ENCODE measurements at regions not wholly inside any gene's neighbourhood (a gene's known extent, or its start where the extent isn't known, plus 50 kb on each side); places are given as distances from the start of the nearest gene placed in this dataset.

DNA sequence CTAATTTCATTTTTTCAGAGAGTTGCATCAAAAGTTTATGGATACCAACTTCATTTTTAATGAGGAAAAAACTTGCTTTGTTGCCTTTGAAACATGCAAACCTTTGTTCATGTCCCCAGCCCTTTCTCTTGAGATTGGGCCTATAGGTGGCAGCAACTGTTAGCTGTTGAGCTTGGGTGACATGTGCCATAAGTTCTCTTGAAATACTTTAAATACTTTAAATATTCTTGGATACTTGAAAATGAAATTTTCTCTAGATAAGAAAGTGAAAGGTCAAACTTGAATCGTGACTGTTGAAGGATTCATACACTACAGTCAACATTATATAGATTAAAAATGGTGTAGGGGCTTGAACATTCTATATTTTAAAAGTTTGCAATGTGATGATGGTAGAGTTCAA, 294.9 kb downstream of the NDFIP2 start (continued):
- TF ChIP-seq NFE2L2 (IDR thresholded peaks at IDR 0.05; ENCODE audit: low read depth, low read length) = no peak

DNA sequence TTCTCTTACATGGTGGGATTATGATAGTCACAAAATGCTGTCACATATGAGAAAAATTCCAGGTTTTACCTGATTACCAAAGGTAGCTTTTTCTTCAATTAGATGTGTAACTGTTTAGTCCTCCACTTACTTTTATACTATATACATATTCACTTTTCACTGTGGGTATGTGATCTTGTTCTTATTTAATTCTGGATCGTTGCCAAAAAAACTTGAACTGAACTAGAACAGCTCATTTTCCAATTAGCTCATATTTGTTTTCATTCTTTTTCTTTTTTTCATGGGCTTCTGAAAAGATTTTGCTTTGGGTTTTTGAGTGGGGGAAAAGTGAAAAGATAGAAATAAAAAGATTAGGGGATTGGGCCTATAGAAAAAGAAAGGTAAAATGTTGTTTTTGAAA, 291.9 kb downstream of the NDFIP2 start:
- DNase-seq (no peak), ATAC-seq (ENCODE audit: low read depth) (no peak)
- Histone ChIP-seq H2AK5ac (ENCODE audit: low read depth, low read length) (no peak overlapping the region), H3K4me1 (ENCODE audit: control insufficient read depth, insufficient read depth, low read length) (peaks cover 1% of the 10 kb centered on the region; the same call in 1 of the 2 replicates), H4K20me1 (ENCODE audit: insufficient read depth, low read length) (no peaks in the 10 kb centered on the region), H2AK9ac (replicated peaks; ENCODE audit: low read depth, low read length, poor library complexity) (no peak overlapping the region), H4K91ac (ENCODE audit: insufficient read depth, low read depth, low read length) (no peak overlapping the region), H3K9ac (ENCODE audit: low read depth, low read length) (no peak overlapping the region), H3K23ac (ENCODE audit: low read depth, low read length) (no peak overlapping the region), H4K5ac (ENCODE audit: low read depth, low read length) (no peak overlapping the region), H3K4me3 (ENCODE audit: insufficient read depth, low read depth, low read length) (no peak overlapping the region), H3K36me3 (ENCODE audit: control insufficient read depth, insufficient read depth, low read length) (no peaks in the 10 kb centered on the region), H4K8ac (ENCODE audit: low read depth in 2 of 2, low read length in 2 of 2) (no peak overlapping the region), H2BK5ac (ENCODE audit: low read depth, low read length, poor library complexity, severe bottlenecking) (no peak overlapping the region), H3K4me2 (ENCODE audit: low read depth, low read length) (no peak overlapping the region), H3K9me1 (ENCODE audit: insufficient read depth, low read length) (no peaks in the 10 kb centered on the region), H2BK15ac (ENCODE audit: low read depth, low read length) (no peak overlapping the region), H3K27me3 (ENCODE audit: control insufficient read depth, insufficient read depth, low read length) (no peaks in the 10 kb centered on the region), H3K27ac (ENCODE audit: insufficient read depth, low read length) (no peak overlapping the region), H2BK20ac (ENCODE audit: low read depth, low read length) (no peak overlapping the region), H2BK120ac (ENCODE audit: low read depth, low read length) (no peak overlapping the region), H2AFZ (replicated peaks; ENCODE audit: low read length, poor library complexity) (no peak overlapping the region), H3K18ac (ENCODE audit: low read depth, low read length) (no peak overlapping the region), H3K56ac (ENCODE audit: extremely low read depth, insufficient read depth, low read length) (no peak overlapping the region), H3K9me3 (ENCODE audit: control insufficient read depth, insufficient read depth, low read length) (no peaks in the 10 kb centered on the region), H3K14ac (replicated peaks; ENCODE audit: low read depth, low read length) (no peak overlapping the region), H3K79me1 (ENCODE audit: low read depth in 1 of 2, low read length in 2 of 2) (no peaks in the 10 kb centered on the region), H3K4ac (ENCODE audit: low read depth, low read length) (no peak overlapping the region)
- no CpG with 5 or more reads among the region's 1 CpG for WGBS, 2 experiments (ENCODE audit: extremely low coverage in 2 of 2, insufficient read length in 1 of 2)
- intact Hi-C loops (cut with micrococcal nuclease) = loop anchor here (10.0 kb wide), 1 partner anchor 228 kb away; no protein-coding TSS in a partner anchor
- POLR2A ChIA-PET (ENCODE audit: unreplicated experiment) = no interaction called here
- dilution Hi-C loops (cut with HindIII; ENCODE audit: low sequenced_read_pairs, unreplicated experiment) = no loop called here
- in situ Hi-C loops (cut with MboI; ENCODE audit: low sequenced_read_pairs) = loop anchor here (10.0 kb wide), 1 partner anchor 592 kb away; no protein-coding TSS in a partner anchor
- CTCF ChIA-PET = interaction anchor here (0.7 to 1.4 kb wide), 3 partner anchors 29 to 570 kb away, joined by 3 to 6 read pairs (median 3); no protein-coding TSS in a partner anchor
- no TSS peak for BruUV-seq (replicated peaks)
- TF ChIP-seq, protein P1, sequence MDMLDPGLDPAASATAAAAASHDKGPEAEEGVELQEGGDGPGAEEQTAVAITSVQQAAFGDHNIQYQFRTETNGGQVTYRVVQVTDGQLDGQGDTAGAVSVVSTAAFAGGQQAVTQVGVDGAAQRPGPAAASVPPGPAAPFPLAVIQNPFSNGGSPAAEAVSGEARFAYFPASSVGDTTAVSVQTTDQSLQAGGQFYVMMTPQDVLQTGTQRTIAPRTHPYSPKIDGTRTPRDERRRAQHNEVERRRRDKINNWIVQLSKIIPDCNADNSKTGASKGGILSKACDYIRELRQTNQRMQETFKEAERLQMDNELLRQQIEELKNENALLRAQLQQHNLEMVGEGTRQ (IDR thresholded peaks at IDR 0.05; ENCODE audit: low read depth, low read length) = no peak
- no peak for TF ChIP-seq CEBPB (IDR thresholded peaks at IDR 0.05; ENCODE audit: low read depth, low read length)
- TF ChIP-seq RFX5 (IDR thresholded peaks at IDR 0.05; ENCODE audit: low read depth, low read length) = no peak
- TF ChIP-seq, protein P2, sequence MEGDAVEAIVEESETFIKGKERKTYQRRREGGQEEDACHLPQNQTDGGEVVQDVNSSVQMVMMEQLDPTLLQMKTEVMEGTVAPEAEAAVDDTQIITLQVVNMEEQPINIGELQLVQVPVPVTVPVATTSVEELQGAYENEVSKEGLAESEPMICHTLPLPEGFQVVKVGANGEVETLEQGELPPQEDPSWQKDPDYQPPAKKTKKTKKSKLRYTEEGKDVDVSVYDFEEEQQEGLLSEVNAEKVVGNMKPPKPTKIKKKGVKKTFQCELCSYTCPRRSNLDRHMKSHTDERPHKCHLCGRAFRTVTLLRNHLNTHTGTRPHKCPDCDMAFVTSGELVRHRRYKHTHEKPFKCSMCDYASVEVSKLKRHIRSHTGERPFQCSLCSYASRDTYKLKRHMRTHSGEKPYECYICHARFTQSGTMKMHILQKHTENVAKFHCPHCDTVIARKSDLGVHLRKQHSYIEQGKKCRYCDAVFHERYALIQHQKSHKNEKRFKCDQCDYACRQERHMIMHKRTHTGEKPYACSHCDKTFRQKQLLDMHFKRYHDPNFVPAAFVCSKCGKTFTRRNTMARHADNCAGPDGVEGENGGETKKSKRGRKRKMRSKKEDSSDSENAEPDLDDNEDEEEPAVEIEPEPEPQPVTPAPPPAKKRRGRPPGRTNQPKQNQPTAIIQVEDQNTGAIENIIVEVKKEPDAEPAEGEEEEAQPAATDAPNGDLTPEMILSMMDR (conservative IDR thresholded peaks at IDR 0.05; ENCODE audit: low read depth, low read length) = no peak
- no peak for TF ChIP-seq MAFK (IDR thresholded peaks at IDR 0.05; ENCODE audit: low read depth, low read length)
- TF ChIP-seq RCOR1 (IDR thresholded peaks at IDR 0.05; ENCODE audit: insufficient replicate concordance, low read length) = no peak
- no peak for TF ChIP-seq RAD21 (IDR thresholded peaks at IDR 0.05; ENCODE audit: low read length)
- TF ChIP-seq, protein P3, sequence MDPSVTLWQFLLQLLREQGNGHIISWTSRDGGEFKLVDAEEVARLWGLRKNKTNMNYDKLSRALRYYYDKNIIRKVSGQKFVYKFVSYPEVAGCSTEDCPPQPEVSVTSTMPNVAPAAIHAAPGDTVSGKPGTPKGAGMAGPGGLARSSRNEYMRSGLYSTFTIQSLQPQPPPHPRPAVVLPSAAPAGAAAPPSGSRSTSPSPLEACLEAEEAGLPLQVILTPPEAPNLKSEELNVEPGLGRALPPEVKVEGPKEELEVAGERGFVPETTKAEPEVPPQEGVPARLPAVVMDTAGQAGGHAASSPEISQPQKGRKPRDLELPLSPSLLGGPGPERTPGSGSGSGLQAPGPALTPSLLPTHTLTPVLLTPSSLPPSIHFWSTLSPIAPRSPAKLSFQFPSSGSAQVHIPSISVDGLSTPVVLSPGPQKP (IDR thresholded peaks at IDR 0.05; ENCODE audit: borderline replicate concordance, low read depth, low read length) = no peak
- TF ChIP-seq MAZ (IDR thresholded peaks at IDR 0.05; ENCODE audit: borderline replicate concordance, low read depth, low read length) = no peak
- TF ChIP-seq CHD1 (IDR thresholded peaks at IDR 0.05; ENCODE audit: low read depth, low read length) = no peak
- no peak for TF ChIP-seq FOS (IDR thresholded peaks at IDR 0.05; ENCODE audit: low read depth, low read length)
- TF ChIP-seq MXI1 (IDR thresholded peaks at IDR 0.05; ENCODE audit: borderline replicate concordance, low read depth, low read length) = no peak
- TF ChIP-seq SMC3 (IDR thresholded peaks at IDR 0.05; ENCODE audit: low read depth, low read length) = no peak
- no peak for TF ChIP-seq POLR2A (IDR thresholded peaks at IDR 0.05; ENCODE audit: low read depth, low read length)

Data from IMR-90 (cell line).